KMS-11 (cell line): ENCODE measurements at regions not wholly inside any gene's neighbourhood (a gene's known extent, or its start where the extent isn't known, plus 50 kb on each side); places are given as distances from the start of the nearest gene placed in this dataset.

Source experiments
- H2AFZ ChIP-seq: fragments of 200-600 bp; sonication (generic); 2 replicates; pipeline ENCODE4 v1.6.1; 2016; ENCODE audit warnings: antibody characterized with exemption, mixed run types, low read depth
- H3K27ac ChIP-seq: fragments of 200-600 bp; sonication (generic); 2 replicates; pipeline ENCODE4 v1.6.1; 2016; ENCODE audit warnings: mild to moderate bottlenecking, mixed run types
- H3K27me3 ChIP-seq: fragments of 200-600 bp; sonication (generic); 2 replicates; pipeline ENCODE4 v1.6.1; 2017; ENCODE audit warnings: mild to moderate bottlenecking, low read depth, mixed run types, moderate library complexity; ENCODE audit not compliant: insufficient read depth
- H3K36me3 ChIP-seq: fragments of 200-600 bp; sonication (generic); 2 replicates; pipeline ENCODE4 v1.6.1; 2017; ENCODE audit warnings: mild to moderate bottlenecking, mixed run types; ENCODE audit not compliant: insufficient read depth
- H3K4me1 ChIP-seq: fragments of 200-600 bp; sonication (generic); 2 replicates; pipeline ENCODE4 v1.6.1; 2016; ENCODE audit warnings: mild to moderate bottlenecking, low read depth, mixed run types; ENCODE audit not compliant: poor library complexity, severe bottlenecking
- H3K4me2 ChIP-seq: fragments of 200-600 bp; sonication (generic); 2 replicates; pipeline ENCODE4 v1.7.0; 2016; ENCODE audit warnings: mild to moderate bottlenecking, mixed run types
- H3K4me3 ChIP-seq: fragments of 200-600 bp; sonication (generic); IDR thresholded peaks from 2 replicates; pipeline ENCODE4 v1.6.1; 2017; ENCODE audit warnings: low read depth, low read length, mixed read lengths; ENCODE audit not compliant: insufficient read depth
- H3K79me2 ChIP-seq: fragments of 200-600 bp; sonication (generic); 2 replicates; pipeline ENCODE4 v1.6.1; 2016; ENCODE audit warnings: low read depth, mixed run types; ENCODE audit not compliant: insufficient read depth
- H3K9ac ChIP-seq: fragments of 200-600 bp; sonication (generic); 2 replicates; pipeline ENCODE4 v1.6.1; 2016; ENCODE audit warnings: mild to moderate bottlenecking, mixed run types
- H4K20me1 ChIP-seq: fragments of 200-600 bp; sonication (generic); 2 replicates; pipeline ENCODE4 v1.6.1; 2016; ENCODE audit warnings: mild to moderate bottlenecking, mixed run types; ENCODE audit not compliant: insufficient read depth
- CTCF ChIP-seq: fragments of 200-600 bp; sonication (generic); conservative IDR thresholded peaks from 2 replicates; pipeline ENCODE4 v1.6.1; 2017; ENCODE audit warnings: low read depth, mild to moderate bottlenecking, antibody characterized with exemption, low read length, moderate library complexity, mixed read lengths

GRCh38 chr10:123553810-123554430 lies 112.2 kb upstream of the GPR26 start:
- H2AFZ ChIP-seq, result no peak overlapping the region
- H3K4me1 ChIP-seq, result no peaks in the 10 kb centered on the region
- no peak overlapping the region for H3K9ac ChIP-seq
- H3K79me2 ChIP-seq, result no peaks in the 10 kb centered on the region
- H4K20me1 ChIP-seq, result no peaks in the 10 kb centered on the region
- no peaks in the 10 kb centered on the region for H3K27me3 ChIP-seq
- H3K4me3 ChIP-seq, result no peak overlapping the region
- no peak overlapping the region for H3K4me2 ChIP-seq
- no peak overlapping the region for H3K27ac ChIP-seq
- H3K36me3 ChIP-seq, result no peaks in the 10 kb centered on the region
- TF ChIP-seq CTCF, result no peak

- H3K4me3 ChIP-seq, result no peak overlapping the region
- no peak overlapping the region for H3K4me2 ChIP-seq
- H3K79me2 ChIP-seq, result no peaks in the 10 kb centered on the region
- no peak overlapping the region for H3K27ac ChIP-seq
- no peak for TF ChIP-seq CTCF
- H3K27me3 ChIP-seq, result no peaks in the 10 kb centered on the region
- no peak overlapping the region for H3K9ac ChIP-seq
- H4K20me1 ChIP-seq, result no peaks in the 10 kb centered on the region
- H3K4me1 ChIP-seq, result no peaks in the 10 kb centered on the region
- no peaks in the 10 kb centered on the region for H3K36me3 ChIP-seq
- H2AFZ ChIP-seq, result no peak overlapping the region
Measured at GRCh38 chr10:123554656-123555055, 111.5 kb upstream of the GPR26 start.

- no peak overlapping the region for H2AFZ ChIP-seq
- no peaks in the 10 kb centered on the region for H3K4me1 ChIP-seq
- H4K20me1 ChIP-seq, result no peaks in the 10 kb centered on the region
- no peak overlapping the region for H3K4me3 ChIP-seq
- H3K4me2 ChIP-seq, result no peak overlapping the region
- H3K27me3 ChIP-seq, result no peaks in the 10 kb centered on the region
- TF ChIP-seq CTCF, result no peak
- no peaks in the 10 kb centered on the region for H3K79me2 ChIP-seq
- H3K36me3 ChIP-seq, result no peaks in the 10 kb centered on the region
- no peak overlapping the region for H3K9ac ChIP-seq
- H3K27ac ChIP-seq, result no peak overlapping the region
Measured at GRCh38 chr10:123555616-123556015, 110.5 kb upstream of the GPR26 start.

GRCh38 chr10:123556049-123556448 lies 110.1 kb upstream of the GPR26 start:
- Histone ChIP-seq H3K4me2 (no peak overlapping the region), H3K4me3 (no peak overlapping the region), H3K27ac (no peak overlapping the region), H2AFZ (no peak overlapping the region), H3K9ac (no peak overlapping the region), H4K20me1 (no peaks in the 10 kb centered on the region), H3K79me2 (no peaks in the 10 kb centered on the region), H3K4me1 (no peaks in the 10 kb centered on the region), H3K27me3 (no peaks in the 10 kb centered on the region), H3K36me3 (no peaks in the 10 kb centered on the region)
- no peak for TF ChIP-seq CTCF
